ENCODE measurements at regions not wholly inside any gene's neighbourhood (a gene's known extent, or its start where the extent isn't known, plus 50 kb on each side); places are given as distances from the start of the nearest gene placed in this dataset.

DNA sequence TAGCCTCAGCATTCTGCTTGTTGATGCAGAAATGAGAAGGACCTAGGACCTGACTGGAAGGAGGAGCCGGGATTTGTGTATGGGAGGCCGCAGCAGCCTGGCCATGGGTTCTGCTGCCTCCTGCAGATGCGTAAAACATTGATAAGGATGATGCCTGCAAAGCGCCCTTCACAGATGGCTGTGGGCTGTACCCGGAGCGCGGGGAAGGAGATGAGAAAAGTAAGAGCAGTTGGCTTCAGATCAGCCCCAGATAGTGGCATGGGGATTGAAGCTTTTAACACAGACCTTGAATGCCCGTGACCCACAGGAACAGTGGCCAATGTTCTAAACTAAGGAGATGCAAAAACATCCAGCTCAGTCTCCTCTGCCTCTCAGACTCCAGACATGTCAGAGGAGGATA, 136.4 kb upstream of the KCNG1 start:
- H3K27me3 ChIP-seq (ENCODE audit: control insufficient read depth, insufficient read depth, low read length): no peaks in the 10 kb centered on the region
- H3K4me2 ChIP-seq (ENCODE audit: low read length): no peak overlapping the region
- no peak overlapping the region for H3K4me3 ChIP-seq (ENCODE audit: low read depth, low read length)
- no peaks in the 10 kb centered on the region for H3K4me1 ChIP-seq
- TF ChIP-seq, protein P1, sequence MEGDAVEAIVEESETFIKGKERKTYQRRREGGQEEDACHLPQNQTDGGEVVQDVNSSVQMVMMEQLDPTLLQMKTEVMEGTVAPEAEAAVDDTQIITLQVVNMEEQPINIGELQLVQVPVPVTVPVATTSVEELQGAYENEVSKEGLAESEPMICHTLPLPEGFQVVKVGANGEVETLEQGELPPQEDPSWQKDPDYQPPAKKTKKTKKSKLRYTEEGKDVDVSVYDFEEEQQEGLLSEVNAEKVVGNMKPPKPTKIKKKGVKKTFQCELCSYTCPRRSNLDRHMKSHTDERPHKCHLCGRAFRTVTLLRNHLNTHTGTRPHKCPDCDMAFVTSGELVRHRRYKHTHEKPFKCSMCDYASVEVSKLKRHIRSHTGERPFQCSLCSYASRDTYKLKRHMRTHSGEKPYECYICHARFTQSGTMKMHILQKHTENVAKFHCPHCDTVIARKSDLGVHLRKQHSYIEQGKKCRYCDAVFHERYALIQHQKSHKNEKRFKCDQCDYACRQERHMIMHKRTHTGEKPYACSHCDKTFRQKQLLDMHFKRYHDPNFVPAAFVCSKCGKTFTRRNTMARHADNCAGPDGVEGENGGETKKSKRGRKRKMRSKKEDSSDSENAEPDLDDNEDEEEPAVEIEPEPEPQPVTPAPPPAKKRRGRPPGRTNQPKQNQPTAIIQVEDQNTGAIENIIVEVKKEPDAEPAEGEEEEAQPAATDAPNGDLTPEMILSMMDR (IDR thresholded peaks at IDR 0.05): no peak
- no peak overlapping the region for H3K9ac ChIP-seq
- H3K36me3 ChIP-seq (ENCODE audit: control insufficient read depth, insufficient read depth, low read length): no peaks in the 10 kb centered on the region
- H3K9me3 ChIP-seq (ENCODE audit: control insufficient read depth, low read length): no peaks in the 10 kb centered on the region
- no peak overlapping the region for H3K27ac ChIP-seq
- no peaks in the 10 kb centered on the region for H3K79me2 ChIP-seq
- no peak overlapping the region for H2AFZ ChIP-seq

DNA sequence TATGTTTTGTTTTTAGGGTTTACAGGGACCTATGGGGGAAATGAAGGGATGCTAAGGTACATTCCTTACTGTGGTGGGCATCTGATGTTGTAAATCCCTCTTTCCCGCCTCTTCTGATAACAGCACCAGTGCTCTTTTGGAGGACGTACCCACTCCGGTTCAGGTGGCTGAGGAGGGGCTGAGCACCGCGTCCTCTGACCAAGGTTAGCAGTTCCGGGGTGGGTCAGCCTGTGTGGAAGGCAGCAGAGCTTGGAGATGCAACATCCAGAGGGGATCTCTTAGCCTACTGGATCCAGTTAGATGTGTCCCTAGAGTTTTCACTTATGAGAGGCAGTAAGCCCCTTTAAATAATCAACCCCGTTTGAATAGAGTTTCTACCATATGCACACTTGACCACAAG, 135.3 kb upstream of the KCNG1 start:
- TF ChIP-seq, protein P1 (IDR thresholded peaks at IDR 0.05): no peak
- H3K9ac ChIP-seq: no peak overlapping the region
- H3K36me3 ChIP-seq (ENCODE audit: control insufficient read depth, insufficient read depth, low read length): no peaks in the 10 kb centered on the region
- H3K4me3 ChIP-seq (ENCODE audit: low read depth, low read length): no peak overlapping the region
- H2AFZ ChIP-seq: no peak overlapping the region
- H3K4me2 ChIP-seq (ENCODE audit: low read length): no peak overlapping the region
- H3K9me3 ChIP-seq (ENCODE audit: control insufficient read depth, low read length): no peaks in the 10 kb centered on the region
- H3K79me2 ChIP-seq: no peaks in the 10 kb centered on the region
- H3K27me3 ChIP-seq (ENCODE audit: control insufficient read depth, insufficient read depth, low read length): no peaks in the 10 kb centered on the region
- no peak overlapping the region for H3K27ac ChIP-seq
- H3K4me1 ChIP-seq: no peaks in the 10 kb centered on the region

DNA sequence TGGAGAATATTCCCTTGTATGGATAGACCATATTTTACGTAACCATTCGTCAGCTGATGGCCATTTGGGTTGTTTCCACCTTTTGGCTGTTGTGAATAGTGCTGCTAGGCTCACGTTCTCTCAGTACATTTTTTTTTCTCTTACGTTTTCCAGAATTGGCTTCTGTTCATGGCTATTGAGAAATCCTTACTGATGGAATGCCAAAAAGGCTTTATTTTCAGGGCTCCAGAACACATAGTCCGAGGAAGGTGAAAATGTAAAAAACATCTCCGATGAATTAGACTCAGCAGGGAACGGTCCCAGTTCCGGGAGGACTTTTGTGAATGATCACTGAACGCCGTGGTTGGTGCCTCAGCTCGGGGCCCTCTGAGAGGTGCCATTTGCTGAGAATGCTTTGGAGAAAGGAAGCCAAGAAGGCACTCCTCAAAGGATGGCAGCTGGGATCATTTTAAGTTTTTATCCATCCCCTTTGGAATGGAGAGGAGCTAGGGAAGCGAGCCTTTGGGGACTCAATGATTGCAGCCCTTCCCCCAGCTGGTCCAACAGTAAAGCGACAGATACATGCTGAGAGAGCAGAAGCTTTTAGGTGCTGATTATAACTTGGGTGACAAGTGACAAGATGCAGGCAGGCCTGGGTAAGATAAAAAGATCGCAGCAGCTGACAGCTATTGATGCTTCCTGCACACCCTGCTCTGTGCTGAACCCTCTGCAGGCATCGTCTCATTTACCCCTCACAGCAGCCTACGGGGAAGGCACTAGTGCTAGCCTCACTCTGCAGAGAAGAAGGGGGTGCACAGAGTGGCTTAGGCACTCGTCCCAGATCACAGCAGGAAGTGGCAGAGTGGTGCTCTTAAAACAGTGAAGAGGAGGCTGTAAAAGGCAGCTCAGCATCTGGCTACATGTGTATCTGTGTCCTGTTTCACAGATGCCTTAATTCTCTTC, 133.4 kb upstream of the KCNG1 start:
- no peak overlapping the region for H3K9ac ChIP-seq
- no peaks in the 10 kb centered on the region for H3K9me3 ChIP-seq (ENCODE audit: control insufficient read depth, low read length)
- H3K4me3 ChIP-seq (ENCODE audit: low read depth, low read length): no peak overlapping the region

DNA sequence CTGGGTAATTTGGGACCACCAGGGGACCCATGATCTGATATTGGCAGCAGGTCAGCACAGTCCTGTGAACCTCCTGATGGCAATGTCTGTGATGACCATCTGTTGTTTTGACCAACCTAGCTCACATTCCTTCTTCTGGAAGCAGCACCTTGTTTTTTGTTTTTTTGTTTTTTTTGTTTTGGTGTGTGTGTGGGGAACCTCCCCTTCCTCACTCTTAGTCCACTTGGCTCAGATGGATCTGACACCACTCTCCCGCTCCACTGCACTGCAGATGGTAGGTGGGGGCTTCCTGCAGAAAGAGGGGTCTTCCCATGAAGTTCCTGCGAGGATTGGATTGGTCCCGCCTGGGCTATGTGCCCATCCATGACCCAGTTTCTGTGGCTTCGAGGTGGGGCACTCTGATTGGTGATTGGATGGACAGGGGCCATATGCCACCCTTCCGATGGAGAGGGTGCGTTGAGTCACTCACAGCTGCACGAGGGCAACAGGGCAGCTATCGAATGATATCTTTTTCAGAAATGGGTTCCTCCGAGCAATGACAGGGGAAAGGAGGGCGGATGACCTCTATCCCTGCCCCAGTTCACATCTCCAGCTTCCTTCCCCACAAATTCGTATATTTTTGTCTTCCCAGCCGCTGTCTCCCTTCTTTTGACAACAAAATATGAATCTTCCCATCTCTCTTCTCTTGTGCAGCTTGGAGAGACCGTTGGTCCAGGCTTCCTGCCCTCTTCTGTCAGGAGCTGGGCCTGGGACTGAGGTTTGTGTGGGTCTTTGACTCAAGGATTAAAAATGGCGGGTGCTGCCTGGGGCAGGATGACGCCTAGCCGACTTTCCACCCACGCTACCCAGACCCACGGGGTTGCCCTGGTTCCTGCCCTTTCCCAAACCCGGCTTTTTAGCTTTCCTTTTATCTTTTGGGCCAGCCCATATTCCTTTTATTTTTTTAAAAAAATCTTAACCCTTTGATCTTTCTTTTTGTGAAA, 132.1 kb upstream of the KCNG1 start:
- Histone ChIP-seq H2AFZ (no peak overlapping the region), H3K4me2 (ENCODE audit: low read length) (no peak overlapping the region), H3K4me1 (no peaks in the 10 kb centered on the region), H3K27ac (no peak overlapping the region), H3K79me2 (no peaks in the 10 kb centered on the region), H3K4me3 (ENCODE audit: low read depth, low read length) (no peak overlapping the region), H3K9me3 (ENCODE audit: control insufficient read depth, low read length) (no peaks in the 10 kb centered on the region), H3K27me3 (ENCODE audit: control insufficient read depth, insufficient read depth, low read length) (no peaks in the 10 kb centered on the region), H3K9ac (no peak overlapping the region), H3K36me3 (ENCODE audit: control insufficient read depth, insufficient read depth, low read length) (no peaks in the 10 kb centered on the region)
- TF ChIP-seq, protein P1 (IDR thresholded peaks at IDR 0.05): no peak

More for the DNA sequence above, 133.4 kb upstream of the KCNG1 start:
- no peak overlapping the region for H3K27ac ChIP-seq
- no peak overlapping the region for H3K4me2 ChIP-seq (ENCODE audit: low read length)
- H3K79me2 ChIP-seq: no peaks in the 10 kb centered on the region
- no peaks in the 10 kb centered on the region for H3K4me1 ChIP-seq
- H3K27me3 ChIP-seq (ENCODE audit: control insufficient read depth, insufficient read depth, low read length): no peaks in the 10 kb centered on the region
- no peaks in the 10 kb centered on the region for H3K36me3 ChIP-seq (ENCODE audit: control insufficient read depth, insufficient read depth, low read length)
- TF ChIP-seq, protein P1 (IDR thresholded peaks at IDR 0.05): no peak
- no peak overlapping the region for H2AFZ ChIP-seq

Measured in parathyroid adenoma (tissue), 2 donors.